ENCODE measurements at regions not wholly inside any gene's neighbourhood (a gene's known extent, or its start where the extent isn't known, plus 50 kb on each side); places are given as distances from the start of the nearest gene placed in this dataset.

DNA sequence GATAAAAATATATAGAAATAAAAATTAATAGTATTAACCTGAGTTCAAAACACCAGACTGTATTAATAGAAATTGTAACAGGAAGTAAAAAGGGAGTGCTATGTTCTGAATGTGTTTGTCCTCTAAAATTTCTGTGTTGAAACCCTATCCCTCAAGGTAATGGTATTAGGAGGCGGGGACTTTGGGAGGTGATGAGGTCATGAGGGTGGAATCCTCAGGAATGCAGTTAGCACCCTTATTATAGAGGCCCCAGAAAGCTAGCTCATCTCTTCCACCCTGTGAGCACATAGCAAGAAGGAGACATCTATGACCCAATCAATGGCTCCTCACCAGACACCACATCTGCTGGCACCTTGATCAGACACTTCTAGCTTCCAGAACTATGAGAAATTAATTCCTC, 124.5 kb downstream of the CMPK2 start:
- Mint-ChIP-seq H3K27ac (no peak overlapping the region), H3K27me3 (peaks cover 6% of the 10 kb centered on the region), H3K36me3 (no peaks in the 10 kb centered on the region), H3K4me3 (no peak overlapping the region), H3K9me3 (no peaks in the 10 kb centered on the region), H3K4me1 (ENCODE audit: unreplicated experiment) (peaks cover 12% of the 10 kb centered on the region)
- TF ChIP-seq, protein P1, sequence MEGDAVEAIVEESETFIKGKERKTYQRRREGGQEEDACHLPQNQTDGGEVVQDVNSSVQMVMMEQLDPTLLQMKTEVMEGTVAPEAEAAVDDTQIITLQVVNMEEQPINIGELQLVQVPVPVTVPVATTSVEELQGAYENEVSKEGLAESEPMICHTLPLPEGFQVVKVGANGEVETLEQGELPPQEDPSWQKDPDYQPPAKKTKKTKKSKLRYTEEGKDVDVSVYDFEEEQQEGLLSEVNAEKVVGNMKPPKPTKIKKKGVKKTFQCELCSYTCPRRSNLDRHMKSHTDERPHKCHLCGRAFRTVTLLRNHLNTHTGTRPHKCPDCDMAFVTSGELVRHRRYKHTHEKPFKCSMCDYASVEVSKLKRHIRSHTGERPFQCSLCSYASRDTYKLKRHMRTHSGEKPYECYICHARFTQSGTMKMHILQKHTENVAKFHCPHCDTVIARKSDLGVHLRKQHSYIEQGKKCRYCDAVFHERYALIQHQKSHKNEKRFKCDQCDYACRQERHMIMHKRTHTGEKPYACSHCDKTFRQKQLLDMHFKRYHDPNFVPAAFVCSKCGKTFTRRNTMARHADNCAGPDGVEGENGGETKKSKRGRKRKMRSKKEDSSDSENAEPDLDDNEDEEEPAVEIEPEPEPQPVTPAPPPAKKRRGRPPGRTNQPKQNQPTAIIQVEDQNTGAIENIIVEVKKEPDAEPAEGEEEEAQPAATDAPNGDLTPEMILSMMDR (conservative IDR thresholded peaks at IDR 0.05) = no peak
- DNase-seq (ENCODE audit: extremely low spot score, unreplicated experiment) = no peak

DNA sequence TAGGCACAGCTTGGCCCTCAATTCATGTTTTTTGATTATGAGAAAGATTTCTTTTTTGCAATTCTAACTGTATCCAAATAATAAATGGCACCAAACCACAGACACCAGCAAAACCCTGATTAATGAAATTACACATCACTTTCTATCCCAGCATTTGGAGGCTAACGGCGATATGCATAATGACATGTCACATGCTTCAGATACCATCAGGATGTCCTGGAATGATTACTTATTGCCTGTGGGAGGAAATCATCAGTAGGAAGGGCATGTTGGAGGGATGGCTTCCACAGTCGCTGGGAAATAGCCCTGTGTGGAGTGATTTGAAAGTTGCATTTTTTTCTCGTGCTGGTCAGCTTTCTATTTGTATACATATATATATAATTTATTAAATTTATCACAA, 121.7 kb downstream of the CMPK2 start:
- no peaks in the 10 kb centered on the region for H3K9me3 Mint-ChIP-seq
- H3K27me3 Mint-ChIP-seq = peaks cover 5% of the 10 kb centered on the region
- peaks cover 12% of the 10 kb centered on the region for H3K4me1 Mint-ChIP-seq (ENCODE audit: unreplicated experiment)
- no peaks in the 10 kb centered on the region for H3K36me3 Mint-ChIP-seq
- TF ChIP-seq, protein P1 (conservative IDR thresholded peaks at IDR 0.05) = no peak
- no peak overlapping the region for H3K4me3 Mint-ChIP-seq
- no peak overlapping the region for H3K27ac Mint-ChIP-seq
- no peak for DNase-seq (ENCODE audit: extremely low spot score, unreplicated experiment)

DNA sequence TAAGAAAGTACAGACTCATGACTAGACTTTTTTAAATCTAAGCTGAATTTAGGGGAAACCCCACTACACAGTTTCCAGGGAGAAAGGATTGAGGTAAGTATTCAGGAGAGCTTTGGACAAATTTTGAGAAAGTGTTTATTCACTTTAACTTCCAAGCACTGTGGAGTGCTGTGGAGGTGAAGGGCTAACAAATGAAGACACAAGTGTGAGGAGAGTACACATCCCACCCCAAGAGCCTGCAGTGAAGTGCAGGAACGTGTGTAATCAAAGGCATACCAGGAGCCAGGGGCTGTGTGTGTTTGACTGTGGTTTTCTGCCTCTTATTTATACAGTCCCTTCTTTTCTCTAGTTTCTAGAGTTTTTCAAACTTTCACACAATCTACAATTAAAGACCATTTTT, 118.3 kb downstream of the CMPK2 start:
- no peak for DNase-seq (ENCODE audit: extremely low spot score, unreplicated experiment)
- no peaks in the 10 kb centered on the region for H3K9me3 Mint-ChIP-seq
- no peaks in the 10 kb centered on the region for H3K36me3 Mint-ChIP-seq
- H3K4me1 Mint-ChIP-seq (ENCODE audit: unreplicated experiment) = peaks cover 17% of the 10 kb centered on the region
- H3K27ac Mint-ChIP-seq = no peak overlapping the region
- no peak overlapping the region for H3K4me3 Mint-ChIP-seq
- peaks cover 5% of the 10 kb centered on the region for H3K27me3 Mint-ChIP-seq
- TF ChIP-seq, protein P1 (conservative IDR thresholded peaks at IDR 0.05) = no peak

DNA sequence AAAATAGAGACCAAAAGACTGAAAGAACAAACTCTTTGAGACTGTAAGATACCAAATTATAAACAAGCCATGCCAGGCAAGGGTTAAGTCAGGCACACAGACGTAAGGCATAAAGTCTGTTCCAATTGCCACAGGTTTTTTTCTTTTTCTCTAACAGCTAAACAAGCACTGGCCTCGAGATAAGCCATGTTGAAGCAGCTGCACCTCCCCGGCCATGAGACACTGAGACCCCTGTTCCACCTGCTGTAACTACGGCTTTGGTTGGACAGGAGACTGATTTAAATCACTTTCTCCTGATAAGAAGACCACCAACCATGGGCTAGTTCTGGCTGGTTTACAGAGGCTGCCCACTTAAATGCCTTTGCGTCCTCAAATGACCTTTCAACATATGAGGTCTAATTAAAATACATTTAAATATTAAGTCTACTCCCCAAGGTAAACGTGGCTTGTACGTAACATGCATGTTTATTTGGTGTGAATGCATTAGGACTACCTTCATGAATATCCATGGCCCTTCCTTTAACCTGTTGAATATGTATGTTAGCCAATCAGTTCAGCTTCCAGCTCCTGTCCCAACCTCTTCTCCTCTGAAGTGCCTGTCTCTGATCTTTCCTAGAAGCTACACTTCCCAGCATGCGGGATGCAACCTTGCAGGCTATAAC, 117.2 kb downstream of the CMPK2 start:
- Mint-ChIP-seq H3K4me3 (no peak overlapping the region), H3K4me1 (ENCODE audit: unreplicated experiment) (peaks cover 17% of the 10 kb centered on the region), H3K9me3 (no peaks in the 10 kb centered on the region), H3K27me3 (peaks cover 5% of the 10 kb centered on the region), H3K27ac (no peak overlapping the region), H3K36me3 (no peaks in the 10 kb centered on the region)
- TF ChIP-seq, protein P1 (conservative IDR thresholded peaks at IDR 0.05) = no peak
- DNase-seq (ENCODE audit: extremely low spot score, unreplicated experiment) = no peak

DNA sequence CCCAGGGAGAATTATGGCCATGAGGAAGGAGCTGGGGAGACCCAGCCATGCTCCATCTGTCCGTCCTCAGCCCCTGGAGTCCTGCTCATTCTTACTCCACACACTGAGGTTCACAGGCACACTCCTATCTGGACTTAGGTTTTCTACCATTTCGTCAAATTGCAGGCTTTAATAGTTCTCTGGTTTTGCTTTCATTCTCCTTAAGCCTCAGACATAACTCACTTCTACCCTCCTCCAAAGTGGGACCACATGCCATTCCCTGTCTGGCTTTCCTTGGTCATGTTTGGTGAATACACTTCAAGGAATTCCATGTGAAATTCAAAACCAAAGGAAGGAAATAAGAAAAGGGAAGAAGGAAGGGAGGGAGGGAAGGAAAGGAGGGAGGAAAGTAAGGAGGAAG, 115.7 kb downstream of the CMPK2 start:
- Mint-ChIP-seq H3K4me3 (no peak overlapping the region), H3K27ac (peak overlapping the region; percentile 12), H3K4me1 (ENCODE audit: unreplicated experiment) (peaks cover 22% of the 10 kb centered on the region), H3K36me3 (no peaks in the 10 kb centered on the region), H3K9me3 (no peaks in the 10 kb centered on the region), H3K27me3 (peaks cover 8% of the 10 kb centered on the region)
- TF ChIP-seq, protein P1 (conservative IDR thresholded peaks at IDR 0.05) = no peak
- no peak for DNase-seq (ENCODE audit: extremely low spot score, unreplicated experiment)

Measured in type B pancreatic cell (in vitro differentiated cells).